ENCODE measurements at regions not wholly inside any gene's neighbourhood (a gene's known extent, or its start where the extent isn't known, plus 50 kb on each side); places are given as distances from the start of the nearest gene placed in this dataset.

- TF ChIP-seq POLR2A (IDR thresholded peaks at IDR 0.05) (no peak), CTCF (IDR thresholded peaks at IDR 0.05) (no peak)
Measured at GRCh38 chr13:104868806-104869205, 1666.7 kb downstream of the EFNB2 start.

All from right lobe of liver (tissue), 4 donors.